H9 (cell line): ENCODE measurements at regions not wholly inside any gene's neighbourhood (a gene's known extent, or its start where the extent isn't known, plus 50 kb on each side); places are given as distances from the start of the nearest gene placed in this dataset.
"Not testable (repeated sequence)": the region's sequence is repeated elsewhere in the genome, so short reads cannot be mapped to it uniquely, and the experiment has no call there.

ENCODE experiments used
- DNase-seq: peaks from one replicate; pipeline ENCODE4 v3.0.0-alpha.2; 2017
- H2AFZ ChIP-seq: one replicate; pipeline ENCODE4 v1.6.1; 2013; ENCODE audit warnings: mild to moderate bottlenecking, low read length, control low read depth, moderate library complexity
- H2AK5ac ChIP-seq: 2 replicates; pipeline ENCODE4 v1.6.1; 2013; ENCODE audit warnings: low read length, control low read depth, mixed read lengths; ENCODE audit not compliant: insufficient read length
- H2BK120ac ChIP-seq: one replicate; pipeline ENCODE4 v1.6.1; 2013; ENCODE audit warnings: low read depth, mild to moderate bottlenecking, low read length, control low read depth, inconsistent platforms; ENCODE audit not compliant: poor library complexity, severe bottlenecking
- H2BK12ac ChIP-seq: 2 replicates; pipeline ENCODE4 v1.6.1; 2013; ENCODE audit warnings: low read length, control low read depth, mixed read lengths, low read depth; ENCODE audit not compliant: insufficient read length
- H2BK15ac ChIP-seq: 2 replicates; pipeline ENCODE4 v1.6.1; 2013; ENCODE audit warnings: low read depth, low read length, control low read depth
- H2BK20ac ChIP-seq: one replicate; pipeline ENCODE4 v1.6.1; 2013; ENCODE audit warnings: low read depth, mild to moderate bottlenecking, low read length, control low read depth, inconsistent platforms; ENCODE audit not compliant: poor library complexity, severe bottlenecking
- H2BK5ac ChIP-seq: 2 replicates; pipeline ENCODE4 v1.6.1; 2013; ENCODE audit warnings: low read length, control low read depth, mixed read lengths; ENCODE audit not compliant: insufficient read length
- H3K14ac ChIP-seq: 2 replicates; pipeline ENCODE4 v1.6.1; 2013; ENCODE audit warnings: low read length, control low read depth; ENCODE audit not compliant: insufficient read depth
- H3K18ac ChIP-seq: 2 replicates; pipeline ENCODE4 v1.6.1; 2013; ENCODE audit warnings: low read depth, mild to moderate bottlenecking, mixed read lengths, low read length, control low read depth; ENCODE audit not compliant: insufficient read length
- H3K23ac ChIP-seq: 2 replicates; pipeline ENCODE4 v1.6.1; 2013; ENCODE audit warnings: low read length, control low read depth, mixed read lengths, low read depth; ENCODE audit not compliant: insufficient read length
- H3K23me2 ChIP-seq: 2 replicates; pipeline ENCODE4 v1.6.1; 2013; ENCODE audit warnings: low read depth, mild to moderate bottlenecking, mixed read lengths, low read length, control low read depth; ENCODE audit not compliant: insufficient read length, poor library complexity, severe bottlenecking
- H3K27ac ChIP-seq: 2 replicates; pipeline ENCODE4 v1.5.1; 2013; ENCODE audit warnings: low read length, control low read depth, mixed read lengths, low read depth; ENCODE audit not compliant: insufficient read length
- H3K27me3 ChIP-seq: 2 replicates; pipeline ENCODE4 v1.6.1; 2013; ENCODE audit warnings: low read length, control low read depth, inconsistent platforms; ENCODE audit not compliant: insufficient read depth
- H3K4ac ChIP-seq: 2 replicates; pipeline ENCODE4 v1.6.1; 2013; ENCODE audit warnings: low read depth, mild to moderate bottlenecking, control low read depth, inconsistent platforms, low read length, moderate library complexity
- H3K4me1 ChIP-seq: 2 replicates; pipeline ENCODE4 v1.6.1; 2013; ENCODE audit warnings: low read length, control low read depth, inconsistent platforms; ENCODE audit not compliant: insufficient read depth
- H3K4me2 ChIP-seq: 2 replicates; pipeline ENCODE4 v1.6.1; 2013; ENCODE audit warnings: low read length, control low read depth, mixed read lengths; ENCODE audit not compliant: insufficient read length, insufficient read depth
- H3K56ac ChIP-seq: 2 replicates; pipeline ENCODE4 v1.6.1; 2013; ENCODE audit warnings: low read depth, mild to moderate bottlenecking, mixed read lengths, low read length, control low read depth; ENCODE audit not compliant: insufficient read length
- H3K79me1 ChIP-seq: 2 replicates; pipeline ENCODE4 v1.6.1; 2013; ENCODE audit warnings: low read depth, mild to moderate bottlenecking, moderate library complexity, low read length, control low read depth, inconsistent platforms; ENCODE audit not compliant: insufficient read depth, poor library complexity, severe bottlenecking
- H3K79me2 ChIP-seq: 2 replicates; pipeline ENCODE4 v1.6.1; 2013; ENCODE audit warnings: low read length, control low read depth, inconsistent platforms; ENCODE audit not compliant: insufficient read depth
- H3K9ac ChIP-seq: 2 replicates; pipeline ENCODE4 v1.6.1; 2013; ENCODE audit warnings: low read length, control low read depth, mixed read lengths; ENCODE audit not compliant: insufficient read length; ENCODE audit errors: extremely low read depth
- H3K9me3 ChIP-seq: one replicate; pipeline ENCODE4 v1.6.1; 2013; ENCODE audit warnings: low read depth, low read length, inconsistent platforms; ENCODE audit not compliant: control insufficient read depth
- H3T11ph ChIP-seq: one replicate; pipeline ENCODE4 v1.6.1; 2013; ENCODE audit warnings: mild to moderate bottlenecking, low read length, control low read depth, inconsistent platforms
- H4K20me1 ChIP-seq: one replicate; pipeline ENCODE4 v1.6.1; 2013; ENCODE audit not compliant: control insufficient read depth, insufficient read length, insufficient read depth
- H4K5ac ChIP-seq: 2 replicates; pipeline ENCODE4 v1.6.1; 2013; ENCODE audit warnings: low read depth, mild to moderate bottlenecking, mixed read lengths, low read length, control low read depth; ENCODE audit not compliant: insufficient read length
- H4K8ac ChIP-seq: replicated peaks from 2 replicates; pipeline ENCODE4 v1.6.1; 2013; ENCODE audit warnings: low read length, control low read depth, mixed read lengths, low read depth; ENCODE audit not compliant: insufficient read length
- H4K91ac ChIP-seq: 2 replicates; pipeline ENCODE4 v1.6.1; 2013; ENCODE audit warnings: low read depth, mild to moderate bottlenecking, moderate library complexity, mixed read lengths, low read length, control low read depth; ENCODE audit not compliant: insufficient read length
- H3K27ac Mint-ChIP-seq, 3 experiments: 2 replicates in 2 of 3; 3 replicates in 1 of 3; pipeline ENCODE4 v1.8.0; 2020 to 2021; ENCODE audit warnings: mixed read lengths in 3 of 3, mild to moderate bottlenecking in 1 of 3, moderate library complexity in 1 of 3
- H3K27me3 Mint-ChIP-seq: 2 replicates; pipeline ENCODE4 v1.8.0; 2021; ENCODE audit warnings: low read depth, mild to moderate bottlenecking, moderate library complexity, mixed read lengths
- H3K36me3 Mint-ChIP-seq, 3 experiments: 2 replicates in 2 of 3; 3 replicates in 1 of 3; pipeline ENCODE4 v1.8.0; 2020 to 2021; ENCODE audit warnings: low read depth in 3 of 3, mixed read lengths in 3 of 3; ENCODE audit not compliant: insufficient read depth in 1 of 3
- H3K4me1 Mint-ChIP-seq, 2 experiments: 2 replicates each; pipeline ENCODE4 v1.8.0; 2020; ENCODE audit warnings: mixed read lengths in 2 of 2
- H3K4me3 Mint-ChIP-seq, 2 experiments: 2 replicates in 1 of 2; 3 replicates in 1 of 2; pipeline ENCODE4 v1.8.0; 2020 to 2021; ENCODE audit warnings: mild to moderate bottlenecking in 2 of 2, mixed read lengths in 2 of 2, moderate library complexity in 1 of 2
- H3K9me3 Mint-ChIP-seq, 2 experiments: 2 replicates in 1 of 2; 3 replicates in 1 of 2; pipeline ENCODE4 v1.8.0; 2020; ENCODE audit warnings: mild to moderate bottlenecking in 2 of 2, mixed read lengths in 2 of 2, moderate library complexity in 1 of 2
- CTCF ChIP-seq: fragments of 200-600 bp; sonication (generic); conservative IDR thresholded peaks from 3 replicates; pipeline ENCODE4 v1.8.0; 2021; ENCODE audit warnings: antibody characterized with exemption, mild to moderate bottlenecking
- WGBS: extraction: QIAGEN DNeasy Blood & Tissue Kit; methylation state at CpG from one replicate; pipeline ENCODE4 v1.1.7; 2013; ENCODE audit warnings: missing lambda C conversion rate, low lambda C conversion rate, mixed read lengths; ENCODE audit not compliant: insufficient read length; ENCODE audit errors: extremely low coverage; 5-methylcytosine and 5-hydroxymethylcytosine counted together

GRCh38 chr3:70612920-70613319 is 300.5 kb upstream of the MDFIC2 start:
- TF ChIP-seq CTCF, result no peak
- H3K4ac ChIP-seq, result no peak overlapping the region
- no peak overlapping the region for H2BK120ac ChIP-seq
- H3K56ac ChIP-seq, result no peak overlapping the region
- no peak overlapping the region for H2BK12ac ChIP-seq
- H3K79me2 ChIP-seq, result no peaks in the 10 kb centered on the region
- no peak overlapping the region for H2BK15ac ChIP-seq
- H3K79me1 ChIP-seq, result no peaks in the 10 kb centered on the region
- H3K4me1 ChIP-seq, result peaks cover 5% of the 10 kb centered on the region; the same call in 1 of the 2 replicates
- Mint-ChIP-seq H3K9me3 (peaks cover 25 to 29% of the 10 kb centered on the region in 2 experiments), H3K36me3 (peaks cover 13 to 37% (median 18%) of the 10 kb centered on the region in 3 experiments), H3K27ac (no peak overlapping the region), H3K4me1 (peaks cover 27 to 35% of the 10 kb centered on the region in 2 experiments), H3K4me3 (no peak overlapping the region), H3K27me3 (no peaks in the 10 kb centered on the region; the same call in 1 of the 2 replicates)
- no peak overlapping the region for H3K4me2 ChIP-seq
- H3K18ac ChIP-seq, result no peak overlapping the region
- H3K23ac ChIP-seq, result no peak overlapping the region
- H2AK5ac ChIP-seq, result no peak overlapping the region
- no peak overlapping the region for H2BK20ac ChIP-seq
- no peaks in the 10 kb centered on the region for H3K23me2 ChIP-seq
- H3K27me3 ChIP-seq, result no peaks in the 10 kb centered on the region
- DNase-seq, result no peak
- H3T11ph ChIP-seq, result no peak overlapping the region
- H2BK5ac ChIP-seq, result no peak overlapping the region
- no peak overlapping the region for H4K8ac ChIP-seq
- H4K20me1 ChIP-seq, result no peaks in the 10 kb centered on the region
- H4K91ac ChIP-seq, result no peak overlapping the region
- no peak overlapping the region for H3K27ac ChIP-seq
- no peak overlapping the region for H3K14ac ChIP-seq
- no peaks in the 10 kb centered on the region for H3K9me3 ChIP-seq
- no peak overlapping the region for H3K9ac ChIP-seq
- no peak overlapping the region for H2AFZ ChIP-seq
- WGBS, result no CpG with 5 or more reads among the region's 11 CpGs
- H4K5ac ChIP-seq, result no peak overlapping the region

GRCh38 chr3:70611667-70612277 is 299.3 kb upstream of the MDFIC2 start:
- not testable (repeated sequence) for H2BK15ac ChIP-seq, H3K4me2 ChIP-seq, H3K14ac ChIP-seq, H3K27ac Mint-ChIP-seq, H3K23ac ChIP-seq, H2BK120ac ChIP-seq, H4K8ac ChIP-seq, H3K4me1 ChIP-seq, H2BK5ac ChIP-seq, H3K4ac ChIP-seq, H2AK5ac ChIP-seq, H4K91ac ChIP-seq, H3K23me2 ChIP-seq, H3K79me1 ChIP-seq, H3K56ac ChIP-seq, H2BK20ac ChIP-seq, H3T11ph ChIP-seq, H3K27me3 Mint-ChIP-seq, DNase-seq, H2BK12ac ChIP-seq, H3K4me3 Mint-ChIP-seq, H3K27ac ChIP-seq, H3K18ac ChIP-seq, H2AFZ ChIP-seq, H3K9ac ChIP-seq, H4K20me1 ChIP-seq, H3K79me2 ChIP-seq, H3K9me3 ChIP-seq, H3K27me3 ChIP-seq, H4K5ac ChIP-seq
- H3K36me3 Mint-ChIP-seq, result peaks cover 10 to 33% (median 17%) of the 10 kb centered on the region in 3 experiments
- no CpG with 5 or more reads among the region's 25 CpGs for WGBS
- H3K9me3 Mint-ChIP-seq, result peaks cover 22 to 28% of the 10 kb centered on the region in 2 experiments
- H3K4me1 Mint-ChIP-seq, result peaks cover 27 to 32% of the 10 kb centered on the region in 2 experiments
